K562 (cell line): ENCODE measurements at regions not wholly inside any gene's neighbourhood (a gene's known extent, or its start where the extent isn't known, plus 50 kb on each side); places are given as distances from the start of the nearest gene placed in this dataset.
A peak's percentile ranks its signal among the peaks of the same experiment; 100 is the strongest.

Experiments used
- ATAC-seq: fragments of 200-7000 bp; cut with Tn5 transposase; 3 replicates; pipeline ENCODE4 v1.9.1; 2020; ENCODE audit warnings: moderate library complexity
- BruUV-seq: library from RNA; stranded (reverse); fragments of 400-500 nt; replicated peaks from 2 replicates; lab custom pipeline; 2021; lab: Mats Ljungman, UMichigan
- CTCF ChIA-PET: fragments of 300-600 bp; formaldehyde crosslinking; extraction: SDS; loops from one replicate; lab custom pipeline; 2021; ENCODE audit warnings: low intra/inter-chr PET ratio; lab: Yijun Ruan, JAX
- POLR2A ChIA-PET: fragments of 300-600, 350-650 bp; sonication (Branson Sonifier 250); formaldehyde crosslinking; extraction: SDS; loops from one replicate; lab custom pipeline; 2021; ENCODE audit warnings: antibody characterized with exemption, inconsistent platforms; lab: Yijun Ruan, JAX
- DNase-seq, 4 experiments: peaks; one replicate each; pipeline versions ENCODE4 v3.0.0 to v3.0.0-alpha.2; 2011 to 2018; ENCODE audit warnings: low spot score in 3 of 4, mixed read lengths in 3 of 4; ENCODE audit errors: extremely low read depth in 1 of 4
- FAIRE-seq: peaks from 2 replicates; lab custom pipeline; 2011; peaks lifted over from hg19 to GRCh38; lab: Jason Lieb, UNC
- H2AFZ ChIP-seq: 2 replicates; pipeline ENCODE4 v1.6.0; 2011; ENCODE audit warnings: low read depth, low read length, control low read depth, inconsistent platforms
- H3K27ac ChIP-seq: fragments of 200-600 bp; 3 replicates; pipeline ENCODE4 v1.8.0; 2011; ENCODE audit warnings: low read depth, mild to moderate bottlenecking, control low read depth, inconsistent platforms, low read length, moderate library complexity, mixed read lengths; ENCODE audit errors: extremely low read depth
- H3K27me3 ChIP-seq, 2 experiments: fragments of 300-600 bp in 1 of 2; 2 replicates in 1 of 2; 3 replicates in 1 of 2; pipeline versions ENCODE4 v1.6.0 to v1.8.0; 2011; ENCODE audit warnings: inconsistent platforms in 2 of 2, low read length in 2 of 2, mild to moderate bottlenecking in 1 of 2, mixed read lengths in 1 of 2, moderate library complexity in 1 of 2; ENCODE audit not compliant: control insufficient read depth in 2 of 2, insufficient read depth in 2 of 2
- H3K36me3 ChIP-seq: fragments of 300-600 bp; 3 replicates; pipeline ENCODE4 v1.8.0; 2011; ENCODE audit warnings: mild to moderate bottlenecking, low read length, inconsistent platforms; ENCODE audit not compliant: control insufficient read depth, insufficient read depth
- H3K4me1 ChIP-seq, 2 experiments: fragments of 200-600 bp in 1 of 2; replicated peaks in 1 of 2; 2 replicates in 1 of 2; 3 replicates in 1 of 2; pipeline versions ENCODE4 v1.5.1 to v1.8.0; 2011; ENCODE audit warnings: inconsistent platforms in 2 of 2, low read length in 2 of 2, mild to moderate bottlenecking in 1 of 2, mixed read lengths in 1 of 2, moderate library complexity in 1 of 2; ENCODE audit not compliant: control insufficient read depth in 2 of 2, insufficient read depth in 2 of 2
- H3K4me2 ChIP-seq: 2 replicates; pipeline ENCODE4 v1.6.1; 2011; ENCODE audit warnings: low read length, control low read depth, inconsistent platforms, mixed read lengths; ENCODE audit not compliant: insufficient read depth
- H3K4me3 ChIP-seq: fragments of 200-600 bp; sonication (generic), shearing (Covaris generic); 2 replicates; pipeline ENCODE4 v1.5.1; 2016; ENCODE audit warnings: control low read depth, inconsistent platforms
- H3K79me2 ChIP-seq: fragments of 200-600 bp; 3 replicates; pipeline ENCODE4 v1.8.0; 2011; ENCODE audit warnings: low read length, inconsistent platforms; ENCODE audit not compliant: control insufficient read depth, insufficient read depth
- H3K9ac ChIP-seq, 2 experiments: 2 replicates each; pipeline versions ENCODE4 v1.6.0 to v1.6.1; 2011; ENCODE audit warnings: low read depth in 2 of 2, low read length in 2 of 2, control low read depth in 1 of 2, inconsistent platforms in 1 of 2, mild to moderate bottlenecking in 1 of 2, mixed read lengths in 1 of 2; ENCODE audit not compliant: insufficient read depth in 1 of 2
- H3K9me1 ChIP-seq: one replicate; pipeline ENCODE4 v1.6.0; 2011; ENCODE audit warnings: inconsistent platforms, mild to moderate bottlenecking, low read length, moderate library complexity; ENCODE audit not compliant: control insufficient read depth, insufficient read depth
- H3K9me3 ChIP-seq: replicated peaks from 2 replicates; pipeline ENCODE4 v1.5.1; 2011; ENCODE audit warnings: low read depth, low read length, inconsistent platforms; ENCODE audit not compliant: control insufficient read depth, insufficient read depth
- H4K20me1 ChIP-seq: replicated peaks from 2 replicates; pipeline ENCODE4 v1.6.1; 2011; ENCODE audit warnings: low read length, inconsistent platforms, mixed read lengths; ENCODE audit not compliant: control insufficient read depth, insufficient read depth
- ARID1B ChIP-seq: fragments of 450-650 bp; IDR thresholded peaks from 2 replicates; pipeline ENCODE4 v1.6.1; 2016; ENCODE audit warnings: antibody characterized with exemption, mild to moderate bottlenecking, inconsistent platforms
- CTBP1 ChIP-seq: fragments of 450-650 bp; IDR thresholded peaks from 2 replicates; pipeline ENCODE4 v1.6.1; 2016; ENCODE audit warnings: borderline replicate concordance
- DIDO1 ChIP-seq: fragments of 450-650 bp; IDR thresholded peaks from 2 replicates; pipeline ENCODE4 v1.6.1; 2016; ENCODE audit warnings: low read depth, missing biosample characterization, missing genetic modification characterization
- DPF2 ChIP-seq: fragments of 450-650 bp; IDR thresholded peaks from 2 replicates; pipeline ENCODE4 v1.6.1; 2016
- HDAC3 ChIP-seq: fragments of 450-650 bp; IDR thresholded peaks from 2 replicates; pipeline ENCODE4 v1.6.1; 2018; ENCODE audit warnings: borderline replicate concordance, mild to moderate bottlenecking, moderate library complexity; ENCODE audit not compliant: partially characterized antibody
- KLF16 ChIP-seq: IDR thresholded peaks from 2 replicates; pipeline ENCODE4 v1.6.1; 2016; ENCODE audit warnings: antibody characterized with exemption
- MTA2 ChIP-seq: fragments of 450-650 bp; IDR thresholded peaks from 2 replicates; pipeline ENCODE4 v1.6.1; 2016; ENCODE audit warnings: low read depth
- NFIC ChIP-seq: fragments of 450-650 bp; IDR thresholded peaks from 2 replicates; pipeline ENCODE4 v1.6.1; 2017; ENCODE audit warnings: mild to moderate bottlenecking, inconsistent platforms
- POLR2AphosphoS5 ChIP-seq: IDR thresholded peaks from 2 replicates; pipeline ENCODE4 v1.6.1; 2011; ENCODE audit warnings: mild to moderate bottlenecking, low read depth, low read length, moderate library complexity; ENCODE audit not compliant: control insufficient read depth, insufficient read depth
- PTTG1 ChIP-seq: fragments of 450-650 bp; IDR thresholded peaks from 2 replicates; pipeline ENCODE4 v1.6.1; 2016; ENCODE audit warnings: low read depth, mild to moderate bottlenecking, missing genetic modification characterization, missing compliant biosample characterization
- RNF2 ChIP-seq: sonication (generic); IDR thresholded peaks from 2 replicates; pipeline ENCODE4 v1.6.1; 2016
- SETDB1 ChIP-seq: IDR thresholded peaks from one replicate; pipeline ENCODE4 v1.6.1; 2012; ENCODE audit warnings: low read length, control low read depth, inconsistent platforms
- SMAD4 ChIP-seq: fragments of 250-450 bp; sonication (Bioruptor Pico); conservative IDR thresholded peaks from 2 replicates; pipeline ENCODE4 v1.8.0; 2021; ENCODE audit warnings: inconsistent platforms, mild to moderate bottlenecking, moderate library complexity
- TBL1XR1 ChIP-seq, 2 experiments: IDR thresholded peaks; 2 replicates each; pipeline ENCODE4 v1.6.1; 2012; ENCODE audit warnings: improper control_type of control experiment in 2 of 2, low read length in 2 of 2, mild to moderate bottlenecking in 1 of 2
- TCF3 ChIP-seq: sonication (generic); formaldehyde crosslinking; IDR thresholded peaks from 2 replicates; pipeline ENCODE4 v1.4.0; 2020; ENCODE audit warnings: mild to moderate bottlenecking, missing genetic modification reagents
- TEAD4 ChIP-seq, 2 experiments: sonication (generic) in 1 of 2; formaldehyde crosslinking in 1 of 2; IDR thresholded peaks; 2 replicates each; pipeline versions ENCODE4 v1.6.1 to v1.8.0; 2012 to 2022; ENCODE audit warnings: borderline replicate concordance in 1 of 2, inconsistent platforms in 1 of 2, low read length in 1 of 2, mild to moderate bottlenecking in 1 of 2, missing genetic modification reagents in 1 of 2
- ZNF583 ChIP-seq: fragments of 250-450 bp; sonication (Bioruptor Pico); IDR thresholded peaks from 2 replicates; pipeline ENCODE4 v1.4.0; 2020
- WGBS: fragments of 100-300 bp; shearing (Covaris generic); methylation state at CpG from one replicate; pipeline ENCODE4 v1.1.6; 2016; ENCODE audit warnings: low coverage, mixed read lengths; ENCODE audit not compliant: insufficient coverage; ENCODE audit errors: missing lambda C conversion rate; 5-methylcytosine and 5-hydroxymethylcytosine counted together
- in situ Hi-C: fragments of 300-500 bp; cut with MboI; formaldehyde crosslinking; loops from 4 replicates; pipeline ENCODE4 v1.15.0; 2018; ENCODE audit warnings: inconsistent platforms, mixed read lengths
- intact Hi-C: fragments of 100-400 bp; cut with micrococcal nuclease; formaldehyde crosslinking; loops from 2 replicates; pipeline ENCODE4 v1.14.2; 2022
- TF ChIP-seq, protein P1 (sequence below): sonication (generic); formaldehyde crosslinking; IDR thresholded peaks from 2 replicates; pipeline ENCODE4 v1.8.0; 2022; ENCODE audit warnings: mild to moderate bottlenecking, missing genetic modification reagents, borderline replicate concordance
- TF ChIP-seq, protein P2 (sequence below): fragments of 450-650 bp; formaldehyde crosslinking; conservative IDR thresholded peaks from 2 replicates; pipeline ENCODE4 v1.4.0; 2022; ENCODE audit warnings: mild to moderate bottlenecking, missing genetic modification characterization
- TF ChIP-seq, protein P3 (sequence below): fragments of 450-650 bp; formaldehyde crosslinking; IDR thresholded peaks from 2 replicates; pipeline ENCODE4 v1.4.0; 2020; ENCODE audit warnings: mild to moderate bottlenecking, moderate library complexity

DNA sequence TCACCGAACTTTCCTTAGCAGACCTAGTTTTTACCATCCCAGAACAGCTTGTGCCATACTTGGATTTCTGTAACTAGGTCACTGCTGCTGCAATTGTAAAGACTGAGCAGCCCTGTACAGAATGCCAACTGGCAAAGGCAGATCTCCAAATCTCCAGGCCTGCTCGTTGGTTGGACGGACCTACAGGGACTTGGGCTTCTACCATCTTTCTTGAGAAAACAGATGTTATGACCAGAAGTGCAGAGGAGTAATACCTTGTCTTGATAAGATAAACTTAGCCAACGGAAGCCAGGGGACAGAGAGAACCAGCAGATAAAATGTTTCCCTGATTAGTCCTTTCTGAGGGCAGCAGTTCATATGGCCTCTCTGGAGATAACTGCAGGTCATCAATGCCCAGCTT, 304.1 kb downstream of the RFPL4B start:
- Histone ChIP-seq H3K9me3 (peaks cover 2% of the 10 kb centered on the region), H4K20me1 (no peaks in the 10 kb centered on the region), H3K36me3 (no peaks in the 10 kb centered on the region), H3K4me1 (peaks cover 3 to 19% of the 10 kb centered on the region in 2 experiments; a peak in 2 of 5 replicates), H3K9ac (no peak overlapping the region), H3K79me2 (no peaks in the 10 kb centered on the region), H3K4me2 (0 out of 2 replicates have a peak overlapping the region, but pooled peaks have one; percentile 41), H3K9me1 (no peaks in the 10 kb centered on the region), H3K27ac (no peak overlapping the region), H3K4me3 (no peak overlapping the region), H3K27me3 (no peaks in the 10 kb centered on the region), H2AFZ (no peak overlapping the region)
- in situ Hi-C loops: no loop called here
- intact Hi-C loops: no loop called here
- peak; percentile 13 to 59 (median 20) for DNase-seq
- 5% methylated on average over 4 of the region's 4 CpGs for WGBS
- peak; percentile 76 for ATAC-seq
- POLR2A ChIA-PET: no interaction called here
- CTCF ChIA-PET: no interaction called here
- no TSS peak for BruUV-seq
- FAIRE-seq: no peak
- TF ChIP-seq POLR2AphosphoS5 (peak; percentile 49; the same call in 1 of the 2 replicates), MTA2 (peak; percentile 54), TBL1XR1 (IDR thresholded peaks at IDR 0.05; ENCODE audit: low read length in 2 of 2) (peak in 1 of 2 experiments; percentile 73; a peak in 2 of 4 replicates), NFIC (peak; percentile 44), TEAD4 (IDR thresholded peaks at IDR 0.05; ENCODE audit: low read length) (peak; percentile 91), TEAD4 (CRISPR knock-in tag; IDR thresholded peaks at IDR 0.05; ENCODE audit: borderline replicate concordance) (no peak), SMAD4 (peak; percentile 57; the same call in 1 of the 2 replicates), DPF2 (peak; percentile 67), KLF16 (peak; percentile 89), PTTG1 (tag) (no peak), HDAC3 (peak; percentile 48), ARID1B (peak; percentile 84), DIDO1 (tag) (no peak), CTBP1 (0 out of 2 replicates have a peak, but pooled peaks have one; percentile 30), SETDB1 (no peak), ZNF583 (CRISPR knock-in tag) (no peak), RNF2 (peak; percentile 41; the same call in 1 of the 2 replicates), TCF3 (CRISPR knock-in tag) (peak; percentile 75)
- TF ChIP-seq, protein P1, sequence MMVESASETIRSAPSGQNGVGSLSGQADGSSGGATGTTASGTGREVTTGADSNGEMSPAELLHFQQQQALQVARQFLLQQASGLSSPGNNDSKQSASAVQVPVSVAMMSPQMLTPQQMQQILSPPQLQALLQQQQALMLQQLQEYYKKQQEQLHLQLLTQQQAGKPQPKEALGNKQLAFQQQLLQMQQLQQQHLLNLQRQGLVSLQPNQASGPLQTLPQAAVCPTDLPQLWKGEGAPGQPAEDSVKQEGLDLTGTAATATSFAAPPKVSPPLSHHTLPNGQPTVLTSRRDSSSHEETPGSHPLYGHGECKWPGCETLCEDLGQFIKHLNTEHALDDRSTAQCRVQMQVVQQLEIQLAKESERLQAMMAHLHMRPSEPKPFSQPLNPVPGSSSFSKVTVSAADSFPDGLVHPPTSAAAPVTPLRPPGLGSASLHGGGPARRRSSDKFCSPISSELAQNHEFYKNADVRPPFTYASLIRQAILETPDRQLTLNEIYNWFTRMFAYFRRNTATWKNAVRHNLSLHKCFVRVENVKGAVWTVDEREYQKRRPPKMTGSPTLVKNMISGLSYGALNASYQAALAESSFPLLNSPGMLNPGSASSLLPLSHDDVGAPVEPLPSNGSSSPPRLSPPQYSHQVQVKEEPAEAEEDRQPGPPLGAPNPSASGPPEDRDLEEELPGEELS (CRISPR knock-in tag): no peak
- TF ChIP-seq, protein P2, sequence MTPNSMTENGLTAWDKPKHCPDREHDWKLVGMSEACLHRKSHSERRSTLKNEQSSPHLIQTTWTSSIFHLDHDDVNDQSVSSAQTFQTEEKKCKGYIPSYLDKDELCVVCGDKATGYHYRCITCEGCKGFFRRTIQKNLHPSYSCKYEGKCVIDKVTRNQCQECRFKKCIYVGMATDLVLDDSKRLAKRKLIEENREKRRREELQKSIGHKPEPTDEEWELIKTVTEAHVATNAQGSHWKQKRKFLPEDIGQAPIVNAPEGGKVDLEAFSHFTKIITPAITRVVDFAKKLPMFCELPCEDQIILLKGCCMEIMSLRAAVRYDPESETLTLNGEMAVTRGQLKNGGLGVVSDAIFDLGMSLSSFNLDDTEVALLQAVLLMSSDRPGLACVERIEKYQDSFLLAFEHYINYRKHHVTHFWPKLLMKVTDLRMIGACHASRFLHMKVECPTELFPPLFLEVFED (CRISPR knock-in tag): no peak
- TF ChIP-seq, protein P3, sequence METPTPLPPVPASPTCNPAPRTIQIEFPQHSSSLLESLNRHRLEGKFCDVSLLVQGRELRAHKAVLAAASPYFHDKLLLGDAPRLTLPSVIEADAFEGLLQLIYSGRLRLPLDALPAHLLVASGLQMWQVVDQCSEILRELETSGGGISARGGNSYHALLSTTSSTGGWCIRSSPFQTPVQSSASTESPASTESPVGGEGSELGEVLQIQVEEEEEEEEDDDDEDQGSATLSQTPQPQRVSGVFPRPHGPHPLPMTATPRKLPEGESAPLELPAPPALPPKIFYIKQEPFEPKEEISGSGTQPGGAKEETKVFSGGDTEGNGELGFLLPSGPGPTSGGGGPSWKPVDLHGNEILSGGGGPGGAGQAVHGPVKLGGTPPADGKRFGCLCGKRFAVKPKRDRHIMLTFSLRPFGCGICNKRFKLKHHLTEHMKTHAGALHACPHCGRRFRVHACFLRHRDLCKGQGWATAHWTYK (CRISPR knock-in tag): no peak
